ENCODE measurements at regions not wholly inside any gene's neighbourhood (a gene's known extent, or its start where the extent isn't known, plus 50 kb on each side); places are given as distances from the start of the nearest gene placed in this dataset.
"Not testable (repeated sequence)": the region's sequence is repeated elsewhere in the genome, so short reads cannot be mapped to it uniquely, and the experiment has no call there.

DNA sequence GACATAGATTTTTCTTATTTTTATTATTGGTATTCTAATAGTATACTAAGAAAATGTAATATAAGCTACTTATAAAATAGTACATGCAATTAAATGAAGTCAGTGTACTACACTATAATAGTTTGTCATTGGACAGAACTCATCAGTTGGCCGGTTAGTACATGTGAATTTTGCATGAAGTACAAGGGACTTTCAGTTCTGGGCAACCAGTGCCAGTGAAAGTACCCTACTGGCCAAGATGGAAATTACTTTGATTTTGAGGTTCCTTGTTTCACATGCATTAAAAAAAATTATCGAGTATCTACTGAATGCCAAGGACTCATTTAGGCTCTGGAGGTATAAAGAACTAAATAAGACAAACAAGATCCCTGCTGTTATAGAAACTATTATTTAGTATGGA is 213.4 kb upstream of the ELL2 start:
- peak in 1 of 2 donors; percentile 16 for DNase-seq (ENCODE audit: low read depth in 2 of 2)

DNA sequence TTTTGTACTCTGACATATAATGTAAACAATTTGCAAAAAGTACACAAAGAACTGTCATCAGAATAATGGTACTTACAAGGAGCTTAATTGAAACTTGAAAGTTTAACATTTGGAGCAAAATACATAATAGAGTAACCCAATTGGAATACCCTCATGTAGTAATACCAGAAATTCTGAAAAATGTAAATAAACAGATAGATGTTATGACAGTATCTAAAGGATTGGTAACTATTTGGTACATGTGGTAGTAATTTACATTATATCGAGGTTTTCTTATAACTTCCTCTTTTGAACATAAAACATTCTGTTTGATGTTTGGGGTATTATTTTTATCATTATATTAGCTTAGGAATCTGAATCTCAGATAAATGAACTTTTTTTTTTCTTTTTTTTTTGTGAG is 211.7 kb upstream of the ELL2 start:
- DNase-seq (ENCODE audit: low read depth in 2 of 2) = no peak

DNA sequence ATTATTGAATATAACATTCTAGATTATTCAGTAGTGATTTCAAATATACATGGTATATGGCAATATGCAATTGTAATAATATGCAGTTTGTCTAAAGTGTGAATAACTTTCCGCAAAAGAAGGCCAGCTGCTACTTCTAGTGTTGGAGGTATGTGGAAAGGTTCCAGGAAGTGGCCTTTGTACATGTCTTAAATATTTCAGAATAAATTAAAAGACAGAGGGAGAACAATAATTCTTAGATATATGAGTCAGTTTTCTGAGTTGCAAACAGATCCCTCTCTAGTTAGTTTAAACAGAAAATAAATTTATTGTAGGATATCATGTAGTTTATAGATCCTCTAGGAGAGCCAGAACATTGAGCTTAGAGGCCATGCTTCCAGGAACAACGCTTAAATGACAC is 210.8 kb upstream of the ELL2 start:
- DNase-seq (ENCODE audit: low read depth in 2 of 2) = no peak

DNA sequence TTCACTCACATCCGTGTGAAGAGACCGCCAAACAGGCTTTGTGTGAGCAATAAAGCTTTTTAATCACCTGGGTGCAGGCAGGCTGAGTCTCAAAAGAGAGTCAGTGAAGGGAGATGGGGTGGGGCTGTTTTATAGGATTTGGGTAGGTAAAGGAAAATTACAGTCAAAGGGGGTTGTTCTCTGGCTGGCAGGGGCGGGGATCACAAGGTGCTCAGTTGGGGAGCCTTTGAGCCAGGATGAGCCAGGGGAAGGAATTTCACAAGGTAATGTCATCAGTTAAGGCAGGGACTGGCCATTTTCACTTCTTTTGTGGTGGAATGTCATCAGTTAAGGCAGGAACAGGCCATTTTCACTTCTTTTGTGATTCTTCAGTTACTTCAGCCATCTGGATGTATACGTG is 210.3 kb upstream of the ELL2 start:
- not testable (repeated sequence) for DNase-seq (ENCODE audit: low read depth in 2 of 2)

DNA sequence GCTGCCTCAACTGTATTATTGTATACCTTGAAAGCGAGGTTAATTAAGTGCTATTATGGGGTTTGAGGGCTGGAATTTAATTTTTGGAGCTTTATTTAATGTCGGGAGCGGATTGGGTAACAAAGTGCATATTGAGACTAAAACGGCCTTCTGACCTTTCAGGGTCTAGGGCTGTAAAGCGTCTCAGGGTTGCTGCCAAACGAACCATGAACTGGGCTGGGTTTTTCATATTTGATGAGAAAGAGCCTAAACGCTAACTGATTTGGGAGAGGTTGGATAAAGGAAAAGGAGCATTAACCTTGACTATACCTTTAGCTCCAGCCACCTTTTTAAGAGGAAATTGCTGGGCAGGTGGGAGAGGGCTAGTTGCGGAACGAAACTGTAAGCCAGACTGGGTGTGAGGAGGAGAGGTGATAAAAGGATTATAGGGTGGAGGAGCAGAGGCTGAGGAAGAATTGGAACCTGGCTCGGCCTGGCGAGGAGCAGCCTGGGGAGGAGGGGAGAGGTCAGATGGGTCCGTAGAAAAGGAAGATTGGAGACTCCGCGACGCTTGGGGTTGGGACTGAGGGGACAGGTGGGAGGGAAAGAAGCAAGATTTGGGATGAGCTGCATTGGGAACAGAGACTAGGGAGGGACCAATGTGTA is 209.0 kb upstream of the ELL2 start:
- DNase-seq (ENCODE audit: low read depth in 2 of 2) = not testable (repeated sequence)

DNA sequence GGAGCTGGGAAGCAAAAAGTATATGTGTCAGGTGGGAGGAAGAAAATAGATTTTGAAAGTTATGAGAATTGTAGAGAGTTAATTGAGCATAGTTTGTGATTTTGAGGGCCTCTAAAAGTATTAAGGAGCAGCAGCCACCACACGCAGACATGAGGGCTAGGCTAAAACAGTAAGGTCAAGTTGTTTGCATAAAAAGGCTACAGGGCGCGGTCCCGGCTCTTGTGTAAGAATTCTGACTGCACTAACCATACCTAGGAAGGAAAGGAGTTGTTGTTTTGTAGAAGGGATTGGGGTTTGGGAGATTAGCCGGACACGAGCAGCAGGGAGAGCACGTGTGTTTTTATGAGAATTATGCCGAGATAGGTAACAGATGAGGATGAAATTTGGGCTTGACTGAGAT is 207.2 kb upstream of the ELL2 start:
- DNase-seq (ENCODE audit: low read depth in 2 of 2) = not testable (repeated sequence)

DNA sequence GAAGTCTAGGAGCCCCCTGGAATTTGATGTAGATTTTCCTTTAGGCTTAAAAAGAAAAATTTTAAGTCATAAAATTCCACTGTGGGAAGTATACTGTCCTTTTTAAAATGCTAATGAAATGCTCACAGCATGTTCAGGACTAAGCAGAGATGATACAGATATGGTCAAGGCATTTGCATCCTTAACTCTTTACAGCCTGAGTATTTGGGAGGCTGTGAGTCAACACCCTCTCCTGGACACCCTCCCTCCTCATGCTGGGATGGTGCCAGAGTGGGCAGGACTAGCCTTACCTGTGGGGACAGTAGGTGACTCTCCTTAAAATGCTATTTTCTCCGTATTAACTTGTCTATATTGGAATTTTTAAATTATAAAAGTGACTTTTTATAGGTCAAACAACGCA is 197.4 kb upstream of the ELL2 start:
- no peak for DNase-seq (ENCODE audit: low read depth in 2 of 2)

DNA sequence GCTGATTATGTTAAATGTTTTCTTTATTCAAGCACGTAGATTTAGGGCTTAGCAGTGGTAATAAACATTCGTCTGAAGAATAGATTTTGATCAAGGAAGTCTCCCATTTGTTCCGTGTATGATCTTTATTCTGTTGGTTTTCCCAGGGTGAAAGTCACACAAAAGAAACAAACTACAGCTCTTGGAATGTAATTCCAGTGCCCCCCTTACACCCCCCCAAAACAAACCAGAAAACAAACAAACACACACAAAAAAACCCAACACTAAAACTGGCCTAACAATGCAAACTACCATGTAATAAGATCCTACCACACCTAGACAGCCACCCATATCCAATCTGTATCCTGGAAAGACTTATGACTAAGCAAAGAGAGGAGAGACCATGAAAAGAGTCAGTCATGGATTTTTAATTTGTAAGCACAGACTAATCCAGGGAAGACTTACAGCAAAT is 196.2 kb upstream of the ELL2 start:
- no peak for DNase-seq (ENCODE audit: low read depth in 2 of 2)

DNA sequence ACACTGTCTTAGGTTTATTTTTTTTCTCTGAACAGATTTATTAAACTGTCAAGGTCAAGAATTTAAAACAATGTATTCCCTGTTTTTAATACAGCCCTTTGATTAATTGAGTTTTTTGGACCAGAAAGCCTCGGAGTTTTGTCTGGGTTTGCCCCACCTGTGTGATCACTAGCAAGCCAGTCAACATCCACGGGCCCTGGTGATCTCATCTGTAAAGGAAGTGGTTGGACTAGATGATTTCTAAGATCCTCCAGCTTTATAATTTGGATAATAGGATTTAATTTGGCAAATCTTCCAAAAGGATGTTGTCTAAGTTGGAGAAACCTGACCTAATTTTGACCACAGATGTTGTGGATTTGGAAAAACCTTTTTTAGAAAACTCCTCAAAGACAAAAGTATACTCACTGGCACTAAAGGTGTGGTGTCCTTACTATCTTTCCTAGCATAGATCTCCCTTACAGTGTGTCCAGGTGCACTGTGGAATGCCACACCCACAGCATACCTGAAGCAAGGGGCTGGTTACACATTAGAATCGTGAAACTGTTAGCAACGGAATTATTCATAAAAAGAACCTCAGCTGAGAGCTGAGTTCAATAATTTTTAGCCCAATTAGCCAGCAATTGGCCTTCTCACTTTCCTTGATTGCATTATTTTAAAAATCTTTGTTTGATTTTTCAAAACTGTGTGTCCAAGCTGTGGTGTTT is 195.6 kb upstream of the ELL2 start:
- no peak for DNase-seq (ENCODE audit: low read depth in 2 of 2)

DNA sequence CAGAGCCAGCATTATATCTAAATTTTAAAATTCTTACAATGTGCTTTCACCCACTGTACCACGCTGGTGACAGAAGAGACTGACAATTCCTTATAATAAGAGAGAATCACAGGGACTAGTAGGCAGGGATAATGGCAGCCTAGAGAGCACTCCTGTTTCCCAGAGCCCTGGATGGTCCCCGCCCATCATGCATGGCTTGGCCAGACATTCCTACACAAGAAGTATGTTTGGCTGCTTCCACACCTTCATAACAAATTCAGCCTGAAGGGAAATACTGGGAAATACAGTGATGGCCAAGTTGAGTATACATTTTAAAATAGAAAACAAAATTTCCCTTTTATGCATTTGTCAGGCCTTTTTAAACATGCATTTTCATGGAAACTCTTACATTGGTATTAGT is 193.5 kb upstream of the ELL2 start:
- no peak for DNase-seq (ENCODE audit: low read depth in 2 of 2)

DNA sequence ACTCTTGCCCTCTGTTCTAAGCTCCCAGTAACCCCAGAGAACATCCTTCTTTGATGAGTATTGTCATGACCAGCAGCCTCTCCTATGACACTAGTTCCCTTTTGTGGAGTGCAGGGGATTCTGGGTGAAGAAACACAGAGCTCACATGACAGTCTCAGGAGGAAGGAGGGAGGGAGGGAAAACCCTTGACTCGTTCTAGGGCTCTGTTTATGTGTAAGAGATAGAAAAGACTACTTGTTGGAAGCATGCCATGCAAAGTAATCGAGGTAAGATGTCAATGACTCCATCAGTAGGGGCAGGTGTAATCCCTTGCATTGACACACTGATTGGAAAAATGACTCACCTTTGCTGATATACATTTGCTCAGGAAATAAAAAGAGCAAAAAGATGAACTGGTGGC is 190.2 kb upstream of the ELL2 start:
- DNase-seq (ENCODE audit: low read depth in 2 of 2) = no peak

DNA sequence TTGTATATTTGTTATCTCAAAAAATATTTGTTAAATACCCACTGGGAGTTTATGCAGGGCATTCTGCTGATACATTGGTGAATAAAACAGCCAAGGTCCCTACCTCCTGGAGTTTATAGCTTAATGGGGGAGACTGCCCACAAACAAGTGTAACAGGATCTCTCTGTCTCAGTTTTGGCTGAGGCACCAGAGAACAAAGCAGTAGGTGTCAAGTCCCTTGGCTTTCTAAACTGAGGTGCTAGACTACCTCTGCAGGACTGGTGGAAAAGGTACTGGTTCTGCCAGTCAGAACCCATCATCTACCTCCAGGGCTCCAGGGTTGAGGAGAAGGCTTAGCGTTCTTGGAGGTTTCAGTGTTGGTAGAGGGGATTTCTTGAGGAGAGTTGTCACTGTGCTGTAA is 188.4 kb upstream of the ELL2 start:
- DNase-seq (ENCODE audit: low read depth in 2 of 2) = no peak

DNA sequence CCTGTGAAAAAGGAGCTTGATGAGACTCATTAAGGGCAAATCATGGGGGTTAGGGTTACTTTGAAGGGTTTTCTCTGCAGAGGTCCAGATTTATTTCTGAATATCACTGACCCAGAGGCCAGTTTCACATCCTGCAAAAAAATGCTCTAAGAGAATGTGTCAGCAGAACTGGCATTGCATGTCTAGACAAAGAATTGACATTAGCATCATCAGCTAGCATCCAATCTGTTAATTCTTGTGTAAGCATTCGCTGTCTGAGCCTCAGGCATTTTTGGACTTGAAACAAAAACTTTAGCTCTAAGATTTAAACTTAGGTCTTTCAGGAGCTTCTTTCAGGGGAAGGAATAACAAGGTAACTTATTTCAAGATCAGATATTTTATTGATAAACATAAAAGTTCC is 187.9 kb upstream of the ELL2 start:
- no peak for DNase-seq (ENCODE audit: low read depth in 2 of 2)

DNA sequence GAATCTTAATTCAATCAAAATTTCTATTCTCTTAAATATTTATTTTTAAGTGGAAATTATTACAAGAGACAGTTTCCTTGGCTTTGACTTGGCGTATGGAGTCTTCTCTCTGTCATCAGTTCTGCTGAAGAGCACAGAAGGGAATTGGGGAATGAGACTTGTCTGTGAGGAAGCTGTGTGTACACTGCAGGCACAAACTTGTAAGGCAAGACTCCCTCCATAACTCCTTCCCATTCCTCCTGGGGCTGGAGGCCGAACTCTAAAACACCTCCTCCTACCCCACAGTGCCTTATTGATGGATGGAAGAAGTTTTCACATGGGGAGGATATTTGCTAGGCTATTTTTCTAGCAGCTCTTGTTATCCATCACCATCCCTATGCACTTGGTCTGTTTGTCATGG is 187.4 kb upstream of the ELL2 start:
- no peak for DNase-seq (ENCODE audit: low read depth in 2 of 2)

DNA sequence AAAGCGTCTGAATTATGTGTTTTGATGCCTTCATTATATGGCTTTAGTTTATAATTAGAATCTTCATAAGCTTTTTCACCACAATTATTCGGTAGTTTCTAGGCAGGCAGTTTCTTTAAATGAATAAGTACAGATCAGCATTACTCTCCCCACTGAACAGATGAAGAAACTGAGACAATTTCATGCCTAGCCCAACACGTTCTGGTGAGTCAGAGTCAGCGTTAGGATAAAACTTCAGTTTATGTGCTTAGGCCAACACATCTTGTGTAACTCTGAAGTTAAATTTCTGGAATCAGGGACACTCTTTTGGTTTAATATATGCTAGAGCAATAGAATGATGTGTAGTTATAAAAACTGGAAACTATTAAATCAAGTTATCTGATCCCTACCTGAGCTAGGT is 186.7 kb upstream of the ELL2 start:
- no peak for DNase-seq (ENCODE audit: low read depth in 2 of 2)

DNA sequence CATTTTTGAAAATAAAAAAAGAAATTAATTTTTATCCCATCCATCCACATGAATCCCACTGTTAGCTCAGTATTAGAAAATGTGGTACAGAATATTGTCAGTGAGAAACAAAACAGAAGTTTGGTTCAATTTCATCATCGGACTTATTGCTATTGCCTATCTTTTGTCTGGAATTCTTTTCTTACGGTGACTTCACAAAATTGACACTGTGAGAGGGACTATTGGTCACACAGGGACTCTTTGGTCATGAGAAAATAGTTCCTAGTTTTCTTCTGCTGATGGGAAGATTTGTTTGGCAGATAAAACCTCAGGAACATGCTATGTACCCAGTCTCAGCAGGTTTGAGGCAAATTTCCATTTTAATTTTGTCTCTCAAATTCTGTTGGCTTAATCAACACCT is 186.2 kb upstream of the ELL2 start:
- no peak for DNase-seq (ENCODE audit: low read depth in 2 of 2)

DNA sequence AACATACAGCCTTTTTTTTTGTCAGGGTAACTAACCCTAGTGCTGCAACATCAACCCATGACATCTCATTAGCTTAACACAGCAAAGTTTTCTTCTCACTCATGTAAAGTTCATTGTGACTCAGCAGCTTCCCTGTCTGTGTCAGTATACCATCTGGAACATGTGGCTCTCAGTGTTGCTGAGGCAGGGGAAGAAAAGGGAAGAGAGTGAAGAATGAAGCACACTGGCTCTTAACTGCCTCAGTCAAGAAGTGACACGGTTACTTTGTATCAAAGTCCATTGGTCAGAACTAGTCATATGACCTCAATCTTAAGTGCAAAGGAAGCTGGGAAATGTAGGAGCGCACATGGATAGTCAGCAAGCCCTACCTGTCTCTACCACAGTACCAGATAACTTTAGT is 185.0 kb upstream of the ELL2 start:
- no peak for DNase-seq (ENCODE audit: low read depth in 2 of 2)

DNA sequence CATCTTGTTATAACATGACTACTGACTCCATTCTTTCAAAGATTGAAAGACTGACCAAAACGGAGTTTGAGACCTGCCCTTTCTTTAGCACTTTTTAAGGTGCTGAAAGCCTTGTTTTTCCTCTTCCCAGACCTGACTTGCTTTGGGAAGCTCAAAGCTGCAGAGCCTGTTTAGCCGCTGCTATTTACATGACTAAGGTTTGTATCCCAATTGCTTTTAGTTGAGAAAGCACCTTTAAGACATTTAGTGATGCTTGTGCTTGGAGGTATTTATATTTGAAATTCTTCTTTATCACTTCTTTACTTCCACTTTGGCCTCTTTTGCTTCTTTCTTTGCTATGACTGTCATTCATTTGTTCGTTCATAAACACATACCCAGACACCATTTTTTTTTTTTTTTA is 182.6 kb upstream of the ELL2 start:
- DNase-seq (ENCODE audit: low read depth in 2 of 2) = no peak

DNA sequence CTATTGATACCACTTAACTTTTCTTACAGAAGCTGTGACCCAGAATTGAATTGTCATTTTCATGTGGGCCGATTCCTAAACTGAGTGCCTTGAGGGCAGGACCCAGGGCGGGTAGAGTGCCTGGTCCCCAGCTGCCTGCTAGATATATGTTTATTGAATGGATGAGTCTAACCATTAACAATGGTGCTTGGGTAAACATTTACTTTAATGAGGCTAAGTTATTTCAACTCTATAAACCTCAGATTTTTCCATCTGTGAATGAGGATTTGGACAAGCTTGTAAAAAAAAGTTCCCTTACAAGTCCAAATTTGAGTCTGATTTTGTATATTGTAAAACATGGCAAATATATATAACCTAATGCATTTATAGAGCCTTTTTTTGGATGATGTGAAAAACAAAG is 181.8 kb upstream of the ELL2 start:
- DNase-seq (ENCODE audit: low read depth in 2 of 2) = no peak

DNA sequence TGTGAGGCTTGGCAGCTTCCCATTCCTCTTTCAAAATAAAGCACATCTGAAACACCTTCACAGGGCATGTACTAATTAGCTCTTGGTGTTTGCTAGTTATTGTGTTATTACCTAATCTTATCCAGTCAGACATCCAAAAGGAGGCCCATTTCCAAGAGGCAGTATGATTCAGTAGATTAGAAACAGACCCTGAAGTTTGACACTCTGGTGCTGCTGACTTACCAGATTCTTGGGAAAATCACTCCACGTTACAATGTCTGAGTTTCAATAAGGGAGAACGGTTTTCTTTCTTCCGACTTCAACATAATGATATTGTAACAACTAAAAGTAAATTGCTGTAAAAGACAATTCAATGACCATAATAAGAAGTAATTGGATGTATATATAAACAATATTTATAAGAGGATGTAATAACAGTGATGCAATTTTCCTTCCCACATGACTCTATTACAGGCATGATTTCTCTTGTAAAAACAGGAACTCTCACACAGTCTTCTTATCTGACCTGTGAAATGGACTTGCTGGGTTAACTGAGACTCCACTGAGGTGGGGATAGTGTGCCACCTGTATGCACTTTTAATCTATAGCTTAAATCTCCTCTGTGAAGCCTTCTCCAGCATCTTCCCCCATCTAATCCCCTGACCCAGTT is 181.3 kb upstream of the ELL2 start:
- DNase-seq (ENCODE audit: low read depth in 2 of 2) = no peak

DNA sequence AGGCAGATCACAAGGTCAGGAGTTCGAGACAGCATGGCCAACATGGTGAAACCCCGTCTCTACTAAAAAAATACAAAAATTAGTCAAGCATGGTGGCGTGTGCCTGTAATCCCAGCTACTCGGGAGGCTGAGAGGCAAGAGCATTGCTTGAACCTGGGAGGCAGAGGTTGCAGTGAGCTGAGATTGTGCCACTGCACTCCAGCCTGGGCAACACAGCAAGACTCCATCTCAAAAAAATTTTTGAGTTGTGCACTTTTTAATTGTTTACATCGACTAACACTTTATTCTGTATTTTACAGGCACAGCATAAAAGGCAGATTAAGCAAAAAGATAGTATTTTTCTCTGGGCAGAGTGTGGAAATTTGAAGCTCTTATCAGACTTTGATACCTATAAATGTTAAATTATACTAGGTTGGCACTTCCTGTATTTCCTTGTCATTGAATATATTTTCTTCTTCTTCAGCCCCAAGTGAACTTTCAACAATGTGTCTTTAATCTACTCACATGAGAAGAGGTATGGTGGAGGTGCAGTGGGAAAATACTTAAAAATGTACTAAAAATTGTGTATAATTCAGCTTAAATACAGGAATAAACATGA is 180.6 kb upstream of the ELL2 start:
- DNase-seq (ENCODE audit: low read depth in 2 of 2) = no peak

DNA sequence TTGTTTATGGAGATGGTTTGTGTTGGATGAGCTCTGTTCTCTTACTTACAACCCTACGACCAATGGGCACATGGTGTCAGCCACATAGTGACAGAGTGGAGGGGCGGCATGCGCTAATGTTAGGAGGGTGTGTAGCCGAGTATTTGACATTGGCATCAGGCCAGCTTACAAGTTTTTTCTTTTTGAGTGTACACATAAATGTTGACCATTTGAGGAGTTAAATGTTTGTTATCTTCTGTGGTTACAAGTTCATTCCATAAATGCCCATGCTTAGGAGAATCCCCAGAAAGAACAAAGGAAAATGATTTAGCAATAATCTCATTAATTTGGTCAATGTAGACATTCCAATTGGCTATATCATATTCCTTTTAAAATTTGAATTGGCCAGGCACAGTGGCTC is 180.1 kb upstream of the ELL2 start:
- no peak for DNase-seq (ENCODE audit: low read depth in 2 of 2)

DNA sequence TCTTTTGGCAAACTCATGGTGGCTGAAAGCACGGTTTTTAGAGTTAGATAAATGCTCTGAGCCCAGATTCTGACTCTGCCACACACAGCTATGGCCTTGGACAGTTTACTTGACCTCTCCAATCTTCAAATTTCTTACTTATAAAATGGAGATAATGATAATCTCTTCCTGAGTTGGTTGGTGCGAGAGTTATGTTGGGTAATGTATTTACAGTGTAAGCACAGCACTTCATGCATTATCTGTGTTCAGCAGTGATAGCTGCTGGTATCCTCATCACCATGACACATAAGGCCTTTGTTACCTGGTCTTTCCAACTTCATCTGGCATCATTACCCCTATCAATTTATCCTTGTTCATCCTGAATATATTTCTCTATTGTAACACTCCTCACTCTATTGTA is 178.8 kb upstream of the ELL2 start:
- no peak for DNase-seq (ENCODE audit: low read depth in 2 of 2)
